GM18499 (cell line): ENCODE measurements at regions not wholly inside any gene's neighbourhood (a gene's known extent, or its start where the extent isn't known, plus 50 kb on each side); places are given as distances from the start of the nearest gene placed in this dataset.

Experiments
- ATAC-seq: cut with Tn5 transposase; IDR thresholded peaks from one replicate; pipeline ENCODE4 v1.9.1; 2021; ENCODE audit warnings: moderate number of reproducible peaks; ENCODE audit not compliant: insufficient read depth, unreplicated experiment

DNA sequence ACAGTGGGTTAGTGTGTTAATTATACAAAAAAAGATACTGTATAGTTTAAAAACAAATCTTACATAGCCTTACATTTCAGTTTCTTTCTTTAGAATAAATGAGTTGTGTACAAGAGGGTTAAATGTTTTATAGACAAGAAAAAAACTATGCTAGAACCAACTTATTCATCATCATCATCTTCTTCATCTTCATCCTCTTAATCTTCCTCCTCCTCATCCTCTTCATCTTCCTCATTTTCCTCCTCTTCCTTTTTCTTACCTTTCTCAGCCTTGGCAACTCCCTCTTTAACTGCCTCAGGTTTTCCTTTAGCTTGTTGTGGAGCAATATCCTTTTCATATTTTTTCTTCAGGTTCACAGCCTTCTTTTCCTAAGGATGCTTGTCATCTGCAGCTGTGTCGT lies 53.7 kb downstream of the RPS12 start:
- no peak for ATAC-seq

- peak; percentile 100 for ATAC-seq
Measured at GRCh38 chr6:132872923-132873322, 58.6 kb downstream of the RPS12 start.

DNA sequence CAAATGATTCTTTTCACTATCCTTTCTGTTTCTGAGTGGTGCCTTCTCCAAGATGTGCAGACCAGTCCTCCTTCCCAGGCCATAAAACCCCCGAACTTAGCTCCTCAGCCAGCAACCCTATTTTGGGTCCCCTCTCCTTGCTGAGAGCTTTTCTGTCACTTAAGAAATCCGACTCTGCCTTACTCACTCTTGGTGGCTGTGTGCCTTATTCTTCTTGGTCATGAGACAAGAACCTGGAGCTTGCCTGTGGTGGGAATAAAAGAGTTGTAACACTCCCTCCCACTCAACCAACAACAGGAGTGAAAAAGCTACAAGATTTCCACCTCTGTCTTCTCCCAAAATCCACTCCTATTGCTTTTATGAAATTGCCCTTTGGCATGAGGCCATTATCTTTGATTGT lies 62.6 kb downstream of the RPS12 start:
- no peak for ATAC-seq

DNA sequence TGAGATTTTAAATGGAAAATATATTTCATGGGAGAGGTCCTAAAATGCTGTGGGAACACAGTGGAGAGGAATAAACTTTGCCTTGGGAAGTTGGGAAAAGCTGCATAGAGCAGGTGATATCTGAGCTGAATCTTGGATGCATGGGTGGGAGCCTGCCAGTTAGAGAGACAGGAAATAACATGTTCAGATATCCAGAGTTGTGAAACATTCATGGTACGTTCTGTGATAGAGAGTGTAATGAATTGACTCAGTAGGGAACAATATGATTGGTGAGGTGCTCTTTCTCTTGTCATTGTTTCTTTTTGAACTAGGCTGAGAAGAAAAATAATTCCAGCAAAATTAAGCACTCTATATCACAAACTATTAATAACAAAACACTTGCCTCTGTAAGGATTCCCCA lies 72.8 kb downstream of the RPS12 start:
- no peak for ATAC-seq

- ATAC-seq: no peak
Measured at GRCh38 chr6:132888701-132889100, 74.3 kb downstream of the RPS12 start.

DNA sequence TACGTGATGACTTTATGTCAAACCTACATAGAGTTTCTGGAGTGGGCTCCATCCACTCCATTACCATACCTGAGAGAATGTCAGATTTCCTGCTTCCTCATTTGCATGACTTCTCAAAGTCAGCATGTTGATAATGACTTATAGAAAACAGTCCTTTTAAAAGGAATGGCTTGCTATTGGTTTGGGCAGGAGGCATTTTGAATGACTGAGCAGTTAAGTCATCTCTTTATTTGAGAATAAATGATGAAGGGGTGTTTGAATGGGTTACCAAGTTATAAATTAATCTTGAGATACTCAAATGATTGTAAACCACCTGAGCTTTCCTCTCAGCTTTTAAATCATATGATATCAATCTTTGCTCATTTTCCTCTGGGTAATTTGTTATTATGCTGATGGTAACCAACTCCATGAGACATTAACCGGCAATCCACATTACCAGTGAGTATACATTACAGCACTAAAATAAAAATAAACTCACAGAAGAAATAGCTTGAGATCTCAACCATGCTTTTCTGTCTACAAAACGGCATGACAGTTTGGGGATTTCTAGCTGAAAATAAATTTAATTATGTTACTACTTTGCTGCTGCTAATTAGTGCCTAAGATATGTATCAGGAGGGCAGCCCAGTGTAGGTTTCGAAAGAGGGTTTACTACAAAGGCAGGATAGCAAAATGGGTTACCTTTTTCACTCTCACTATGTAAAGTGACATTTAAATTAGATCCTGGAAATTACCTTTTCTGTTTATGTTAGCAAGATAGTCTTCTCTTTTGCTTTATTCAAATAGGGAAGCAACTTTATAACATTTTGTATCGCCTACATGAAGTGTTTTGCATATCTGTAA lies 78.8 kb downstream of the RPS12 start:
- ATAC-seq: no peak

GRCh38 chr6:132893772-132894490 lies 79.6 kb downstream of the RPS12 start:
- no peak for ATAC-seq

DNA sequence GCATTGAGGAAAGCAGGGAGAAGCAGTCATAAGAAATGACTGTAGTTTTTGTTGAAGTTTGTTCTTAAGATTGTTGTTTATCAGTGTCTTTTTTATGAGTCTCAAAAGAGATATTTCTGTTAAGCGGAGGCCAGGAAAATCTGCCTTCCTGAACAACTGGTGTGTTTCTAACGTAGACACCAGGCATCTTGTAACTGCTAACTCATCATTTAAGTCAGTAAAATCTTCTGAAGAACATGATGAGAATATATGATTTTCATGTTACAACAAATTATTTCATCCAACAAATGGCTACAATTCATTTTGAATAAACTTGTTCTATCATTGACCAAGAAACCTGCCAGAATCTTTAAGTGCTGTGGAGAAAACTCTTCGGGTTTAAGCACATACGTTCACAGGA lies 84.0 kb downstream of the RPS12 start:
- no peak for ATAC-seq

- no peak for ATAC-seq
Measured at GRCh38 chr6:132900849-132901248, 86.5 kb downstream of the RPS12 start.

DNA sequence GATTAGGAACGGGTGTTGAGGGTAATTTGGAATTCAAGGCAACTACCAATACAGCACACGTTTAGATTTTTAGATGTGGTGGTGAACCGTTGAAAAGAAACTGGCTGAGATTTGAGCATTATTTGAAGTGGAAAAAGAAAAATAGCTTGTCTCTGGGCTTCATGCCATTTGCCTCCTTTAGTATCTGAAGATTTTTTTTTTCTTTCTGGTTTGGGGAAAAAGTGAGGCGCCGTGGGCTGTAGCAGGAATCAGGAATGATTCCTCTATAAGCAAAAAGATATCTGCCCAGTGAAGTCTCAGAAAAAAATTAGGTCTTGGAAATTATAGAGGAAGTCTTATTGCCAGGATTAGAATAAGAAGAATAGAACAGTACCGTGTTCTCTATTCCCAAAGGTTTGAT lies 88.5 kb downstream of the RPS12 start:
- no peak for ATAC-seq

DNA sequence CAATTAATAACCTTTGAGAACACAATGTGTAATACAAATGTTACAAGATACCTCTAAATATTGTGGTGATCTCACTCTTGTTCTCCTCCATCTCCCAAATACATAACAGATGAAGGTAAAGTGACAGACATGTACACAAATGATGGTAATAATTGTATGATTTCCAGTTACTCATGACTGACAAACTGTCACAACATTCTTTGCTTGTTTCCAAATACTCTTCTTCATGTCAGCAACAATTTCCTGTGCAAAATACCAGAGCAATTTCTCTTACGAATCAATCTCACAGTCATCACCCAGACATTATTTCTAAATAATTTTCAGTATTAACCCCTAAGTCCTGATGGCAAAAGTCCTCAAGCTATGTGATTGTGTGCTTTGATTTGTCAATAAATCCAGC lies 92.9 kb downstream of the RPS12 start:
- ATAC-seq: no peak

- ATAC-seq: no peak
Measured at GRCh38 chr6:132907914-132908313, 93.5 kb downstream of the RPS12 start.

GRCh38 chr6:132909742-132910141 lies 95.4 kb downstream of the RPS12 start:
- no peak for ATAC-seq

DNA sequence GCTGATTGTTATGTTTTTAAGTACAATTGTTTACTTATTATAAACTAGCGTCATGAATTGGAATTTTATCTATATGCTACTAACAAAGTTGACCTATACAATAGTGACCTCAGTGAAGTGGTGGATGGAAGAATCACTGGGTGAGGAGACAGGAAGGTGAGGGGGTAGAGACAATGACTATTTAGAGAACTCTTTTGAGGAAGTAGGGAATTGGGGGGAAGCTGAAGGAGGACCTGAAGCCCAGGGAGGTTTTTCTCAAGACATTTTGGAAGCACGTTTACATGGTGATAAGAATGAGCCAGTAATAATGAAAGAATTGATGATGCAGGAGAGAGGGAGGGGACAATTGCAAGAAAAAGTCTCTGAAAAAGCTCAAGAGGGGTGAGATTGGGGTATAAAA lies 96.4 kb downstream of the RPS12 start:
- ATAC-seq: no peak

GRCh38 chr6:132919045-132919860 lies 104.9 kb downstream of the RPS12 start:
- ATAC-seq: no peak

DNA sequence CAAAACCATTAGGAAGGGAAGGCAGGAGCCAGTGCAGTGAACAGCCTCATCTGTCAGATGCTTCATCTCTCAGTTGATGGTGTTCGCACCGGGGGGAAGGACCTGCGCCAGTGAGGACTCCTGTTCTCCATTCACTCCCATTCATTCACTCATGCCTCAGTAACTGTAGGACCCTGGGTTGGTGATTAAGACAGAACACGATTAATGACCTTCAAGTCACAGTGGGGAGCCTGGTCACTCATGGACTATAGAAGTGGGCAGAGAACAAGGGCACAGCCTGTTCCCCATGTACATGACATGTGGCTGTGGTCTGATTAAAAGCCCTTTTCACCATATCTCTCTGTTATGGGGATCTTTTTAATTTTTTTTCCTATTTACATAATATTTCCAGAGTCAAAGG lies 113.3 kb downstream of the RPS12 start:
- no peak for ATAC-seq

DNA sequence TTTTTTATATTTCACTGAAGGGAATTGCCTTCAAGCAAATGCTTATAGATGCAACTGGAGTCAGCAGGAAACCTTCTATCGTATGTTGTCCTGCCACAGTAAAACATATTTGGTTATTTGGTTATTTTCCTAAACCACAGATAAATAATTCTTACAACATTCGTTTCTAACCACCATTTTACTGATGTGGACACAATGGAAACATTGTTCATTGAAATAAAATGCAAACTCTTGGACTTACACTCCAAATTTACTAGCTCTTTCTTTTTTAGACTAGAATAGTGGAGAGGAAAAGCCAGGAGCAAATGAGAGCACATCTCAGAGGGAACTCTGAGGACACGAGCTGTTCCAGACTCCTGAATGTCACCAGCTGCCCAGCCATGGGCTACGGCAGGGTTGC lies 114.8 kb downstream of the RPS12 start:
- no peak for ATAC-seq

GRCh38 chr6:132931313-132931712 lies 116.9 kb downstream of the RPS12 start:
- no peak for ATAC-seq

GRCh38 chr6:132931936-132932514 lies 117.7 kb downstream of the RPS12 start:
- ATAC-seq: no peak

DNA sequence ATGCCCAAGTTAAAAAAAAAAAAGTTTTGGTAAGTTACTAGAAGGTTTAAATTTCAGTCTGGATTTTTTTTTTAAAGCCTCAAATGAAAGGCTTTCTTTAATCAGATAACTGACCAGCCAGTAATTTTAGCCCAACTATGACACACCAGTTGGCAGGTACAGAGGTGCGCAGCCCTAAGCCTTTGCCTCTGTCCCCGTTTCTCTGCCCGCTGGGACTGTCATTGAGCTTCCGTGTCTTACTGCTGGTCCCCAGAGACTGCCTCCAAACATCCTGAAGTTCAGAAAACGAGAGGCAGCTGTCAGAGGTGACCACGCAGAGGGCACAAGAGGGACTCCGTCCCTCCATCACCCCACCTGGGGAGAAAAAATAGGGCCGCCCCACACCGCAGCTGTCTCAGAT lies 118.2 kb downstream of the RPS12 start:
- no peak for ATAC-seq

- no peak for ATAC-seq
Measured at GRCh38 chr6:132933090-132933489, 118.7 kb downstream of the RPS12 start.
